OCI-LY7 (cell line): ENCODE measurements at regions not wholly inside any gene's neighbourhood (a gene's known extent, or its start where the extent isn't known, plus 50 kb on each side); places are given as distances from the start of the nearest gene placed in this dataset.

ENCODE experiments used
- EZH2phosphoT487 ChIP-seq: fragments of 200-600 bp; sonication (generic); IDR thresholded peaks from 2 replicates; pipeline ENCODE4 v1.6.1; 2018; ENCODE audit warnings: low read depth, borderline replicate concordance, mild to moderate bottlenecking, mixed run types, antibody characterized with exemption, low read length, moderate library complexity, mixed read lengths
- TF ChIP-seq, protein P1 (sequence below): fragments of 200-600 bp; sonication (generic); conservative IDR thresholded peaks from 2 replicates; pipeline ENCODE4 v1.5.1; 2014; ENCODE audit warnings: mild to moderate bottlenecking, antibody characterized with exemption, low read length, moderate library complexity, mixed read lengths

DNA sequence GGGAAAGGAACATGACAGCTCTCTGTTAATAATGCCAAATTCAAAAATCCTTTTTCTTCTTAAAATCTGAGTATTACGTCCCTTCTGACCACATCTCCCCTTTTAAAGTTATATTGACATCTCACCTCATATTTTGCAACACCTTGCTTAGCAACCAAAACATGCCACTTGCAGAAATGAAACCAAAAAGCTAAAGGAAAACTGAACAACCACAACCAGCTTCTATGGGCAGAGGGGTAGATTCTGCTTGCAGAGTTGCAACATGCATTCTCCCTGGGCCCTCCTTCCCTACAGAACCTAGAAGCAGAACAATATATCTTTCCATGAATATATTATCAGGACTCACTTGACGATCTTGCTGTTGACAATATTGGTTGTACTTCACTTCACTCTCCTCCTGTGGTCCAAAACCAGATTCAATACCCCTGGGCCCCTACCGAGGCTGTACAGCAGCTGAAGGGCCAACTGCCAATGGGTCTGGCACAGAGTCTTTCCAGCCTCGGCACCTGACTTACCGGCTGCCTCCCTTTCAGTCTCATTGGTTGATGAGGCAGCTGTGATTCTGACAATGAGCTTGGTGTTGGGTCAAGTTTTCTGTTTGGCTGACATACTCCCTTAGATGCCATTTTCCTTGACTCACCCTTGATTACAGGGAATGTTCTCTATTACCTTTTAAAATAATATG, 616.6 kb downstream of the ZEB2 start:
- TF ChIP-seq, protein P1, sequence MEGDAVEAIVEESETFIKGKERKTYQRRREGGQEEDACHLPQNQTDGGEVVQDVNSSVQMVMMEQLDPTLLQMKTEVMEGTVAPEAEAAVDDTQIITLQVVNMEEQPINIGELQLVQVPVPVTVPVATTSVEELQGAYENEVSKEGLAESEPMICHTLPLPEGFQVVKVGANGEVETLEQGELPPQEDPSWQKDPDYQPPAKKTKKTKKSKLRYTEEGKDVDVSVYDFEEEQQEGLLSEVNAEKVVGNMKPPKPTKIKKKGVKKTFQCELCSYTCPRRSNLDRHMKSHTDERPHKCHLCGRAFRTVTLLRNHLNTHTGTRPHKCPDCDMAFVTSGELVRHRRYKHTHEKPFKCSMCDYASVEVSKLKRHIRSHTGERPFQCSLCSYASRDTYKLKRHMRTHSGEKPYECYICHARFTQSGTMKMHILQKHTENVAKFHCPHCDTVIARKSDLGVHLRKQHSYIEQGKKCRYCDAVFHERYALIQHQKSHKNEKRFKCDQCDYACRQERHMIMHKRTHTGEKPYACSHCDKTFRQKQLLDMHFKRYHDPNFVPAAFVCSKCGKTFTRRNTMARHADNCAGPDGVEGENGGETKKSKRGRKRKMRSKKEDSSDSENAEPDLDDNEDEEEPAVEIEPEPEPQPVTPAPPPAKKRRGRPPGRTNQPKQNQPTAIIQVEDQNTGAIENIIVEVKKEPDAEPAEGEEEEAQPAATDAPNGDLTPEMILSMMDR: no peak
- no peak for TF ChIP-seq EZH2phosphoT487
